ENCODE measurements at regions not wholly inside any gene's neighbourhood (a gene's known extent, or its start where the extent isn't known, plus 50 kb on each side); places are given as distances from the start of the nearest gene placed in this dataset.

DNA sequence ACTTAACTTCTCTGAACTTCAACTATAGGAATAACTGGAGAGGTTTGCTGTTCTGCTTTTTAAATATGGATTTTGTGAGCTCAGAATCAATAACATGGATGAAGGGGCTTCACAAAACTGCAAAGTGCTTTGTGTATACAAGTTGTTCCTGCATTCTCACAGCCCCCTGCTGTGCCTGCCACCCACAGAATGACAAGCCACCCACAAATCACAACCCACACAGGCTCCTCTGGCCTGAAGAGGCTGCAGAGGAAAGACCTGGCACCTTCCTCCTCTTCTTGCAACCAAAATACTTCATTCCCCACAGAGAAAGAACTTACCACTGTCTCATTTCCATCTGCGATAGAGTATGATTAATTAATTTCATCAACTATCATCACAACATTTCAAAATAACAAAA lies 106.7 kb upstream of the NHSL1 start:
- Mint-ChIP-seq H3K27ac (ENCODE audit: low read depth, unreplicated experiment) (no peak overlapping the region), H3K36me3 (ENCODE audit: insufficient read depth, unreplicated experiment) (no peaks in the 10 kb centered on the region), H3K9me3 (ENCODE audit: unreplicated experiment) (no peaks in the 10 kb centered on the region), H3K4me3 (ENCODE audit: unreplicated experiment) (no peak overlapping the region), H3K4me1 (ENCODE audit: insufficient read depth, unreplicated experiment) (peaks cover 22% of the 10 kb centered on the region), H3K27me3 (ENCODE audit: insufficient read depth, unreplicated experiment) (no peaks in the 10 kb centered on the region)
- ChIA-PET POLR2A (interaction anchor here (0.7 to 1.4 kb wide), 4 partner anchors 9 to 66 kb away, joined by 3 to 4 read pairs (median 3); no protein-coding TSS in a partner anchor), CTCF (interaction anchor here (1.1 to 3.5 kb wide), 4 partner anchors 15 to 87 kb away, joined by 3 to 20 read pairs (median 4); no protein-coding TSS in a partner anchor)
- no peak for DNase-seq (ENCODE audit: unreplicated experiment)
- TF ChIP-seq, protein P1, sequence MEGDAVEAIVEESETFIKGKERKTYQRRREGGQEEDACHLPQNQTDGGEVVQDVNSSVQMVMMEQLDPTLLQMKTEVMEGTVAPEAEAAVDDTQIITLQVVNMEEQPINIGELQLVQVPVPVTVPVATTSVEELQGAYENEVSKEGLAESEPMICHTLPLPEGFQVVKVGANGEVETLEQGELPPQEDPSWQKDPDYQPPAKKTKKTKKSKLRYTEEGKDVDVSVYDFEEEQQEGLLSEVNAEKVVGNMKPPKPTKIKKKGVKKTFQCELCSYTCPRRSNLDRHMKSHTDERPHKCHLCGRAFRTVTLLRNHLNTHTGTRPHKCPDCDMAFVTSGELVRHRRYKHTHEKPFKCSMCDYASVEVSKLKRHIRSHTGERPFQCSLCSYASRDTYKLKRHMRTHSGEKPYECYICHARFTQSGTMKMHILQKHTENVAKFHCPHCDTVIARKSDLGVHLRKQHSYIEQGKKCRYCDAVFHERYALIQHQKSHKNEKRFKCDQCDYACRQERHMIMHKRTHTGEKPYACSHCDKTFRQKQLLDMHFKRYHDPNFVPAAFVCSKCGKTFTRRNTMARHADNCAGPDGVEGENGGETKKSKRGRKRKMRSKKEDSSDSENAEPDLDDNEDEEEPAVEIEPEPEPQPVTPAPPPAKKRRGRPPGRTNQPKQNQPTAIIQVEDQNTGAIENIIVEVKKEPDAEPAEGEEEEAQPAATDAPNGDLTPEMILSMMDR (IDR thresholded peaks at IDR 0.05; ENCODE audit: unreplicated experiment), result no peak
- intact Hi-C loops (cut with micrococcal nuclease), result no loop called here
- BruUV-seq (replicated peaks), result no TSS peak

DNA sequence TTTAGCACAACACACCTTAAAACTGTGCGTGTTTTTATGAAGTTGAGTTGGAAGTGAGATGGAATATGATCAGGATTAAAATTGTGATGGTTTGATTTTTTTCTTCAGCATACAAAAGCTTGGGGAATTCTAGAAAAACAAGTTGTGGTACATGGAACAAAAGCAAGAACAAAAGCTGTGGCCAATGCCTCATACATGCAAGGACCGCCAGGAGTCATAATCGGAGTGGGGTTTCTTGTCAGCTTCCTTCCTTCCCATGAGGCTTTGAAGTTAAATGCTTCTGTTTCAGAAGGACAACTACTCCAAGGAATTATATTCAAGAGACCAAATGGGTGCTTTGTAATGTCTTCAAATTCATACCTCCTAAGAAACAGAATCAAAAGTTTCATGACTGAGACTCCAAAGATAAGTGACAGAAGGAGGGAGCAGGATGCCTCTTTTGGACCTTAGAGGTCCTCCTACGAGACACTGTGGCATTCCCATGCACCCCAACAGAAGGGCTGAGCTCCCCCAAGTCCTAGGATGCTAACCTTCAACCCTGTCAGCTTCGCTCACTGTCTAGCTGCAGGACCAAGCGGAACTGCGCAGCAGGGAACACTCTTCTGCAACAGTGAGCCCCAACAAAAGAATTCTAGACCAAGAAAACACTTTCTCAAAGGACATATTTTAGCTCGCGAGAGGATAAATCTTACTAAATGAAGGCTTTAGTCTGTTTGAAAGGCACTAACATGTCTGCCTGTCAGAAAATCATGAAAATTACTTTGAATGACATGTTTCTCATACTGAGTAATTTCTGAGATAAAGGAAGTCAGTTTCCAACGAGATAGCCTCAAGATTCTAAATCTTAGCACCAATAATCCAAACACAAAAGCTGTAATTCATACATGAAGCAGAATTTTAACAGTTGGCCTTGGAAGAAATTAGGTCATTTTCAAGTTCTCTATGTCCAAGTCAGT lies 108.5 kb upstream of the NHSL1 start:
- no peak for DNase-seq (ENCODE audit: unreplicated experiment)
- BruUV-seq (replicated peaks), result no TSS peak
- intact Hi-C loops (cut with micrococcal nuclease), result no loop called here
- H3K27ac Mint-ChIP-seq (ENCODE audit: low read depth, unreplicated experiment), result no peak overlapping the region
- H3K4me1 Mint-ChIP-seq (ENCODE audit: insufficient read depth, unreplicated experiment), result peaks cover 12% of the 10 kb centered on the region
- H3K4me3 Mint-ChIP-seq (ENCODE audit: unreplicated experiment), result no peak overlapping the region
- TF ChIP-seq, protein P1 (IDR thresholded peaks at IDR 0.05; ENCODE audit: unreplicated experiment), result no peak
- ChIA-PET CTCF (interaction anchor here (0.6 to 1.3 kb wide), 3 partner anchors 16 to 86 kb away, joined by 3 to 5 read pairs (median 4); no protein-coding TSS in a partner anchor), POLR2A (interaction anchor here (0.7 kb wide), 1 partner anchor 31 kb away, joined by 3 read pairs; no protein-coding TSS in a partner anchor)
- H3K36me3 Mint-ChIP-seq (ENCODE audit: insufficient read depth, unreplicated experiment), result no peaks in the 10 kb centered on the region
- H3K27me3 Mint-ChIP-seq (ENCODE audit: insufficient read depth, unreplicated experiment), result no peaks in the 10 kb centered on the region
- H3K9me3 Mint-ChIP-seq (ENCODE audit: unreplicated experiment), result no peaks in the 10 kb centered on the region

DNA sequence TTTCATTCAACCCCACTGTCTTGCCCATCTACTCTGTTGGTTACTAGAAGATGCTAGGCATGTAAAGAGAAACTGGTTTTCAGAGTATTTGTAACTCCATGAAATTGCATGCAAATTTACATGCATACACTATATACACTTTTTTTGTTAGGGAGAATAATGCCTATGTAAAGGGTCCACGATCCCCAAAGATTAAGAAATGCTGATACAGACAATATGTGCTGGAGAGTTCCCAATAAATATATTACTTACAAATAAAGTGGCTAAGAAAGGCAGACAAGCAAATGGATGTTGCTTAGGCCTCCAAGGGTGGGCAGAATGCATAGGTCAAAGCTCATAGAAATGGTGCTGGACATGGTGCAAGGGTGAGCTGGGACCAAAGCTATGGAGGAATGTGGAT lies 109.6 kb upstream of the NHSL1 start:
- intact Hi-C loops (cut with micrococcal nuclease), result no loop called here
- CTCF ChIA-PET, result interaction anchor here (0.7 kb wide), 1 partner anchor 19 kb away, joined by 4 read pairs; no protein-coding TSS in a partner anchor

More for the DNA sequence above, 109.6 kb upstream of the NHSL1 start:
- Mint-ChIP-seq H3K4me3 (ENCODE audit: unreplicated experiment) (no peak overlapping the region), H3K36me3 (ENCODE audit: insufficient read depth, unreplicated experiment) (no peaks in the 10 kb centered on the region), H3K4me1 (ENCODE audit: insufficient read depth, unreplicated experiment) (peaks cover 12% of the 10 kb centered on the region), H3K9me3 (ENCODE audit: unreplicated experiment) (no peaks in the 10 kb centered on the region), H3K27me3 (ENCODE audit: insufficient read depth, unreplicated experiment) (no peaks in the 10 kb centered on the region), H3K27ac (ENCODE audit: low read depth, unreplicated experiment) (no peak overlapping the region)
- no TSS peak for BruUV-seq (replicated peaks)
- POLR2A ChIA-PET, result no interaction called here
- no peak for DNase-seq (ENCODE audit: unreplicated experiment)
- TF ChIP-seq, protein P1 (IDR thresholded peaks at IDR 0.05; ENCODE audit: unreplicated experiment), result no peak
